Naive B cell (primary cell): ENCODE measurements at regions not wholly inside any gene's neighbourhood (a gene's known extent, or its start where the extent isn't known, plus 50 kb on each side); places are given as distances from the start of the nearest gene placed in this dataset.

Source experiments
- ATAC-seq, 2 donors: fragments of 150-1000 bp; cut with Tn5 transposase; 2 replicates each; pipeline ENCODE4 v1.10.0; 2021; ENCODE audit warnings: low read depth in 2 of 2, mild to moderate bottlenecking in 2 of 2, moderate library complexity in 2 of 2
- DNase-seq: peaks from one replicate; pipeline ENCODE4 v3.0.0; 2022
- H3K27ac Mint-ChIP-seq, 6 donors: one replicate each; pipeline ENCODE4 v1.8.0; 2020 to 2022; ENCODE audit warnings: mild to moderate bottlenecking in 6 of 6, mixed read lengths in 6 of 6, moderate library complexity in 5 of 6, inconsistent platforms in 2 of 6
- H3K27me3 Mint-ChIP-seq, 3 donors: one replicate each; pipeline ENCODE4 v1.8.0; 2021 to 2022; ENCODE audit warnings: mixed read lengths in 3 of 3, mild to moderate bottlenecking in 1 of 3
- H3K36me3 Mint-ChIP-seq, 2 donors: one replicate each; pipeline ENCODE4 v1.8.0; 2020 to 2022; ENCODE audit warnings: mixed read lengths in 2 of 2, inconsistent platforms in 1 of 2, mild to moderate bottlenecking in 1 of 2
- H3K4me1 Mint-ChIP-seq, 3 donors: one replicate each; pipeline ENCODE4 v1.8.0; 2020 to 2022; ENCODE audit warnings: mixed read lengths in 3 of 3, inconsistent platforms in 1 of 3, mild to moderate bottlenecking in 1 of 3, moderate library complexity in 1 of 3
- H3K4me3 Mint-ChIP-seq, 8 donors: one replicate each; pipeline ENCODE4 v1.8.0; 2020 to 2022; ENCODE audit warnings: mild to moderate bottlenecking in 8 of 8, mixed read lengths in 8 of 8, moderate library complexity in 8 of 8, inconsistent platforms in 2 of 8
- H3K9me3 Mint-ChIP-seq, 7 donors: one replicate each; pipeline ENCODE4 v1.8.0; 2020 to 2022; ENCODE audit warnings: mixed read lengths in 7 of 7, mild to moderate bottlenecking in 5 of 7, inconsistent platforms in 2 of 7, moderate library complexity in 1 of 7

GRCh38 chr17:72488555-72489271 is 367.9 kb downstream of the SOX9 start:
- Mint-ChIP-seq H3K4me3 (no peak overlapping the region), H3K36me3 (no peaks in the 10 kb centered on the region)
- ATAC-seq = no peak

GRCh38 chr17:72489272-72489641 is 368.4 kb downstream of the SOX9 start:
- no peak for ATAC-seq
- H3K27me3 Mint-ChIP-seq = peaks cover 3 to 13% (median 9%) of the 10 kb centered on the region in 3 donors

More at GRCh38 chr17:72488555-72489271, 367.9 kb downstream of the SOX9 start:
- H3K27ac Mint-ChIP-seq = no peak overlapping the region
- H3K4me1 Mint-ChIP-seq = no peaks in the 10 kb centered on the region
- H3K9me3 Mint-ChIP-seq = peaks cover 4 to 12% (median 8%) of the 10 kb centered on the region in 7 donors
- peaks cover 0 to 9% (median 5%) of the 10 kb centered on the region in 3 donors for H3K27me3 Mint-ChIP-seq
- DNase-seq = no peak

GRCh38 chr17:72491102-72491501 is 370.3 kb downstream of the SOX9 start:
- no peaks in the 10 kb centered on the region for H3K36me3 Mint-ChIP-seq
- peaks cover 4 to 13% (median 9%) of the 10 kb centered on the region in 7 donors for H3K9me3 Mint-ChIP-seq
- no peaks in the 10 kb centered on the region for H3K4me1 Mint-ChIP-seq
- H3K27ac Mint-ChIP-seq = no peak overlapping the region
- no peak overlapping the region for H3K4me3 Mint-ChIP-seq
- peaks cover 4 to 16% (median 14%) of the 10 kb centered on the region in 3 donors for H3K27me3 Mint-ChIP-seq
- DNase-seq = no peak
- no peak for ATAC-seq

More at GRCh38 chr17:72489272-72489641, 368.4 kb downstream of the SOX9 start:
- no peak overlapping the region for H3K4me3 Mint-ChIP-seq
- no peak for DNase-seq
- no peaks in the 10 kb centered on the region for H3K4me1 Mint-ChIP-seq
- peaks cover 4 to 12% (median 9%) of the 10 kb centered on the region in 7 donors for H3K9me3 Mint-ChIP-seq
- no peak overlapping the region for H3K27ac Mint-ChIP-seq
- no peaks in the 10 kb centered on the region for H3K36me3 Mint-ChIP-seq

GRCh38 chr17:72492494-72492893 is 371.7 kb downstream of the SOX9 start:
- ATAC-seq = no peak
- Mint-ChIP-seq H3K4me3 (no peak overlapping the region), H3K4me1 (no peaks in the 10 kb centered on the region), H3K36me3 (no peaks in the 10 kb centered on the region), H3K9me3 (peaks cover 4 to 22% (median 9%) of the 10 kb centered on the region in 7 donors), H3K27me3 (peaks cover 7 to 16% (median 16%) of the 10 kb centered on the region in 3 donors), H3K27ac (no peak overlapping the region)
- no peak for DNase-seq

- Mint-ChIP-seq H3K27ac (no peak overlapping the region), H3K27me3 (peaks cover 7 to 16% (median 14%) of the 10 kb centered on the region in 3 donors), H3K36me3 (no peaks in the 10 kb centered on the region), H3K9me3 (peaks cover 4 to 21% (median 9%) of the 10 kb centered on the region in 7 donors), H3K4me1 (no peaks in the 10 kb centered on the region), H3K4me3 (no peak overlapping the region)
- ATAC-seq (no peak), DNase-seq (no peak)
These were observed 372.1 kb downstream of the SOX9 start for GRCh38 chr17:72492941-72493340.

- Mint-ChIP-seq H3K27me3 (peaks cover 7 to 11% (median 7%) of the 10 kb centered on the region in 3 donors), H3K36me3 (no peaks in the 10 kb centered on the region), H3K4me1 (no peaks in the 10 kb centered on the region), H3K27ac (no peak overlapping the region), H3K9me3 (peaks cover 4 to 19% (median 9%) of the 10 kb centered on the region in 7 donors), H3K4me3 (no peak overlapping the region)
- DNase-seq (no peak), ATAC-seq (no peak)
These were observed 373.7 kb downstream of the SOX9 start for GRCh38 chr17:72494566-72494965.

GRCh38 chr17:72496461-72496860 is 375.6 kb downstream of the SOX9 start:
- no peaks in the 10 kb centered on the region for H3K4me1 Mint-ChIP-seq
- H3K9me3 Mint-ChIP-seq = peaks cover 0 to 14% (median 5%) of the 10 kb centered on the region in 7 donors
- H3K27ac Mint-ChIP-seq = no peak overlapping the region
- DNase-seq (no peak), ATAC-seq (no peak)
- H3K27me3 Mint-ChIP-seq = peaks cover 7 to 15% (median 13%) of the 10 kb centered on the region in 3 donors
- H3K36me3 Mint-ChIP-seq = no peaks in the 10 kb centered on the region
- H3K4me3 Mint-ChIP-seq = no peak overlapping the region

- peaks cover 7 to 27% (median 21%) of the 10 kb centered on the region in 3 donors for H3K27me3 Mint-ChIP-seq
- no peaks in the 10 kb centered on the region for H3K36me3 Mint-ChIP-seq
- DNase-seq (no peak), ATAC-seq (no peak)
- H3K9me3 Mint-ChIP-seq = peaks cover 0 to 14% (median 0%) of the 10 kb centered on the region in 7 donors
- no peak overlapping the region for H3K4me3 Mint-ChIP-seq
- H3K4me1 Mint-ChIP-seq = no peaks in the 10 kb centered on the region
- no peak overlapping the region for H3K27ac Mint-ChIP-seq
These were observed 377.1 kb downstream of the SOX9 start for GRCh38 chr17:72497915-72498314.

- H3K9me3 Mint-ChIP-seq = peaks cover 0 to 14% (median 0%) of the 10 kb centered on the region in 7 donors
- H3K27ac Mint-ChIP-seq = no peak overlapping the region
- ATAC-seq (no peak), DNase-seq (no peak)
- H3K4me3 Mint-ChIP-seq = no peak overlapping the region
- no peaks in the 10 kb centered on the region for H3K36me3 Mint-ChIP-seq
- H3K4me1 Mint-ChIP-seq = no peaks in the 10 kb centered on the region
- peaks cover 10 to 33% (median 21%) of the 10 kb centered on the region in 3 donors for H3K27me3 Mint-ChIP-seq
These were observed 377.8 kb downstream of the SOX9 start for GRCh38 chr17:72498364-72499210.

GRCh38 chr17:72501404-72502370 is 380.9 kb downstream of the SOX9 start:
- Mint-ChIP-seq H3K27ac (no peak overlapping the region), H3K9me3 (peaks cover 0 to 14% (median 5%) of the 10 kb centered on the region in 7 donors), H3K36me3 (no peaks in the 10 kb centered on the region), H3K4me3 (peak overlapping the region in 1 of 8 donors; percentile 24), H3K27me3 (peaks cover 14 to 32% (median 26%) of the 10 kb centered on the region in 3 donors), H3K4me1 (no peaks in the 10 kb centered on the region)
- ATAC-seq = no peak
- no peak for DNase-seq

GRCh38 chr17:72502371-72503341 is 381.8 kb downstream of the SOX9 start:
- H3K27me3 Mint-ChIP-seq = peaks cover 12 to 32% (median 28%) of the 10 kb centered on the region in 3 donors
- H3K4me3 Mint-ChIP-seq = no peak overlapping the region
- no peak overlapping the region for H3K27ac Mint-ChIP-seq
- H3K9me3 Mint-ChIP-seq = peaks cover 0 to 12% (median 4%) of the 10 kb centered on the region in 7 donors
- H3K4me1 Mint-ChIP-seq = no peaks in the 10 kb centered on the region
- no peak for DNase-seq
- ATAC-seq = no peak
- no peaks in the 10 kb centered on the region for H3K36me3 Mint-ChIP-seq

- Mint-ChIP-seq H3K27me3 (peaks cover 12 to 37% (median 28%) of the 10 kb centered on the region in 3 donors), H3K9me3 (peaks cover 0 to 12% (median 4%) of the 10 kb centered on the region in 7 donors), H3K4me1 (no peaks in the 10 kb centered on the region), H3K36me3 (no peaks in the 10 kb centered on the region), H3K4me3 (no peak overlapping the region), H3K27ac (no peak overlapping the region)
- DNase-seq (no peak), ATAC-seq (no peak)
These were observed 382.7 kb downstream of the SOX9 start for GRCh38 chr17:72503556-72503955.
